ENCODE measurements at regions not wholly inside any gene's neighbourhood (a gene's known extent, or its start where the extent isn't known, plus 50 kb on each side); places are given as distances from the start of the nearest gene placed in this dataset.

GRCh38 chr2:54024576-54024975 is 53.8 kb upstream of the PSME4 start:
- H3K4me3 Mint-ChIP-seq, result no peak overlapping the region
- peaks cover 21% of the 10 kb centered on the region for H3K4me1 Mint-ChIP-seq (ENCODE audit: low read depth)
- no peak overlapping the region for H3K27ac Mint-ChIP-seq
- H3K36me3 Mint-ChIP-seq (ENCODE audit: low read depth), result peaks cover 23% of the 10 kb centered on the region
- peaks cover 4% of the 10 kb centered on the region; the same call in 1 of the 2 replicates for H3K27me3 Mint-ChIP-seq (ENCODE audit: insufficient read depth)
- DNase-seq, result no peak
- H3K9me3 Mint-ChIP-seq, result peaks cover 9% of the 10 kb centered on the region
- no peak for TF ChIP-seq CTCF (IDR thresholded peaks at IDR 0.05)

DNA sequence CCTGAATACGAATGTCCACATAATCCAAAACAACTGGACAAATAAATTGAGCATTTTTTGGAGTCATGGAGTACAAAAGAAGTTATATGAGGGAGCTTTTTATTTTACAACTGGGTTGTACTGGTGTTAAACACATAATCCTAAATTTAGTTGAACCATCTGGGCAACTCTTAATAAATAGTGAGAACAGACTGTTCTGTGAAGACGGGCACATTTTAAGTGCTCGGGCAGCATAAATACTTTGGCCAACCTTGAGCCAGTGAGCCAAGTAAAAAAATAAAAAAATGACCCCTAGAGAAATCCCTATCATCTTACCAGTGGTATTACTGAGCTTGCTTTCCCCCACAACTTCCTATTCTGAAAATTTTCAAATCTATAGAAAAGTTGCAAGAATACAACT is 50.9 kb upstream of the PSME4 start:
- Mint-ChIP-seq H3K4me1 (ENCODE audit: low read depth) (peaks cover 21% of the 10 kb centered on the region), H3K27ac (no peak overlapping the region), H3K4me3 (no peak overlapping the region), H3K36me3 (ENCODE audit: low read depth) (peaks cover 28% of the 10 kb centered on the region), H3K9me3 (peaks cover 9% of the 10 kb centered on the region), H3K27me3 (ENCODE audit: insufficient read depth) (peaks cover 4% of the 10 kb centered on the region; the same call in 1 of the 2 replicates)
- DNase-seq, result no peak
- no peak for TF ChIP-seq CTCF (IDR thresholded peaks at IDR 0.05)

DNA sequence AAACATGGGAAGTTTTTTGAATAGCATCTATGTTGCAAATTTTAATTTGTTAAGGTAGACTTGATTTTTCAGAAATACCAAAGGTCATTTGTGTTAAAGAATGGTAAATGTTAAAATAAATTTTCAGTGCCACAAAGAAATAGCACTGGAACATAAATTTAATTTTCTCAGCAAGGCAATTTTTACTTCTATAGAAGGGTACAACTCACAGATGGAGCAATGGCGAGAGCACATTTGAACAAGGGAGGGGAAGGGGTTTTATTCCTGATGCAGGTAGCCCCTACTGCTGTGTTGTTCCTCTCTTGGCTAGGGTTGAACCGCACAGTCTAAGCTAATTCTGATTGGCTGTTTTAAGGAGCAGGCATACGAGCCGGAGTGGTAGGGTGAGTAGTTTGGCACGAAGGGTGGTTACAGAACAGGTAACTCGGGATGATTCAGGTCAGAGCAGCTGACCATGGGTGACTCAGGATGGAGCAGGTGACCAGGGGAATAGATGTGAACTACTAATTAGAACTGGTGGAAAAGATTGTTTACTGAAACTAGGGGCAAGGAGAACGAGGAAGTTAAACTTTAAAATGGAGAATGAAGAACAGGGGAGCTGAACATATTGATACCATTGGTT is 50.1 kb upstream of the PSME4 start:
- Mint-ChIP-seq H3K27me3 (ENCODE audit: insufficient read depth) (peaks cover 4% of the 10 kb centered on the region; the same call in 1 of the 2 replicates), H3K27ac (no peak overlapping the region), H3K36me3 (ENCODE audit: low read depth) (peaks cover 28% of the 10 kb centered on the region), H3K9me3 (peaks cover 9% of the 10 kb centered on the region), H3K4me3 (no peak overlapping the region), H3K4me1 (ENCODE audit: low read depth) (peaks cover 27% of the 10 kb centered on the region)
- DNase-seq, result no peak
- TF ChIP-seq CTCF (IDR thresholded peaks at IDR 0.05), result no peak
